Mononuclear cell (primary cell): ENCODE measurements at regions not wholly inside any gene's neighbourhood (a gene's known extent, or its start where the extent isn't known, plus 50 kb on each side); places are given as distances from the start of the nearest gene placed in this dataset.
"Not testable (repeated sequence)": the region's sequence is repeated elsewhere in the genome, so short reads cannot be mapped to it uniquely, and the experiment has no call there.

Source experiments
- H3K27me3 ChIP-seq: 2 replicates; pipeline ENCODE4 v1.6.0; 2011; ENCODE audit warnings: low read length, control low read depth; ENCODE audit not compliant: insufficient read depth
- H3K4me1 ChIP-seq: 2 replicates; pipeline ENCODE4 v1.5.1; 2011; ENCODE audit warnings: mild to moderate bottlenecking, low read length, control low read depth; ENCODE audit not compliant: insufficient read depth
- H3K4me3 ChIP-seq: 2 replicates; pipeline ENCODE4 v1.5.1; 2011; ENCODE audit warnings: mild to moderate bottlenecking, low read length, moderate library complexity
- H3K9me3 ChIP-seq: 2 replicates; pipeline ENCODE4 v1.5.1; 2011; ENCODE audit warnings: low read depth, mild to moderate bottlenecking, control low read depth, low read length

GRCh38 chr1:221558396-221558795 is 183.5 kb downstream of the DUSP10 start:
- Histone ChIP-seq H3K9me3 (no peaks in the 10 kb centered on the region), H3K4me3 (no peak overlapping the region), H3K27me3 (no peaks in the 10 kb centered on the region), H3K4me1 (no peaks in the 10 kb centered on the region)

GRCh38 chr1:221559911-221560310 is 182.0 kb downstream of the DUSP10 start:
- H3K4me3 ChIP-seq = no peak overlapping the region
- H3K4me1 ChIP-seq = no peaks in the 10 kb centered on the region
- no peaks in the 10 kb centered on the region for H3K27me3 ChIP-seq

GRCh38 chr1:221562542-221563475 is 179.1 kb downstream of the DUSP10 start:
- Histone ChIP-seq H3K4me3 (no peak overlapping the region), H3K9me3 (no peaks in the 10 kb centered on the region), H3K27me3 (no peaks in the 10 kb centered on the region), H3K4me1 (peaks cover 2% of the 10 kb centered on the region)

More at GRCh38 chr1:221559911-221560310, 182.0 kb downstream of the DUSP10 start:
- no peaks in the 10 kb centered on the region for H3K9me3 ChIP-seq

- Histone ChIP-seq H3K9me3 (no peaks in the 10 kb centered on the region), H3K4me3 (no peak overlapping the region), H3K4me1 (peaks cover 6% of the 10 kb centered on the region), H3K27me3 (no peaks in the 10 kb centered on the region)
Observed at GRCh38 chr1:221563476-221563921, 178.4 kb downstream of the DUSP10 start.

GRCh38 chr1:221564891-221565290 is 177.0 kb downstream of the DUSP10 start:
- H3K4me1 ChIP-seq = peaks cover 6% of the 10 kb centered on the region
- no peaks in the 10 kb centered on the region for H3K27me3 ChIP-seq
- H3K9me3 ChIP-seq = no peaks in the 10 kb centered on the region
- no peak overlapping the region for H3K4me3 ChIP-seq

- Histone ChIP-seq H3K4me3 (no peak overlapping the region), H3K9me3 (no peaks in the 10 kb centered on the region), H3K4me1 (peaks cover 6% of the 10 kb centered on the region), H3K27me3 (no peaks in the 10 kb centered on the region)
Observed at GRCh38 chr1:221565711-221566110, 176.2 kb downstream of the DUSP10 start.

- Histone ChIP-seq H3K4me1 (peaks cover 6% of the 10 kb centered on the region), H3K27me3 (no peaks in the 10 kb centered on the region), H3K4me3 (no peak overlapping the region), H3K9me3 (no peaks in the 10 kb centered on the region)
Observed at GRCh38 chr1:221567859-221568507, 173.9 kb downstream of the DUSP10 start.

- Histone ChIP-seq H3K4me1 (no peaks in the 10 kb centered on the region), H3K9me3 (no peaks in the 10 kb centered on the region), H3K4me3 (no peak overlapping the region), H3K27me3 (no peaks in the 10 kb centered on the region)
Observed at GRCh38 chr1:221573756-221574155, 168.1 kb downstream of the DUSP10 start.

- H3K4me3 ChIP-seq = no peak overlapping the region
- no peaks in the 10 kb centered on the region for H3K4me1 ChIP-seq
- no peaks in the 10 kb centered on the region for H3K27me3 ChIP-seq
- H3K9me3 ChIP-seq = no peaks in the 10 kb centered on the region
Observed at GRCh38 chr1:221574529-221574928, 167.4 kb downstream of the DUSP10 start.

GRCh38 chr1:221575605-221576004 is 166.3 kb downstream of the DUSP10 start:
- H3K27me3 ChIP-seq = no peaks in the 10 kb centered on the region
- no peak overlapping the region for H3K4me3 ChIP-seq
- no peaks in the 10 kb centered on the region for H3K9me3 ChIP-seq
- H3K4me1 ChIP-seq = no peaks in the 10 kb centered on the region

GRCh38 chr1:221576268-221576667 is 165.6 kb downstream of the DUSP10 start:
- H3K4me3 ChIP-seq = no peak overlapping the region
- no peaks in the 10 kb centered on the region for H3K4me1 ChIP-seq
- no peaks in the 10 kb centered on the region for H3K9me3 ChIP-seq
- H3K27me3 ChIP-seq = no peaks in the 10 kb centered on the region

- H3K27me3 ChIP-seq = no peaks in the 10 kb centered on the region
- no peak overlapping the region for H3K4me3 ChIP-seq
- H3K4me1 ChIP-seq = no peaks in the 10 kb centered on the region
- H3K9me3 ChIP-seq = no peaks in the 10 kb centered on the region
Observed at GRCh38 chr1:221583465-221583864, 158.4 kb downstream of the DUSP10 start.

GRCh38 chr1:221587013-221587412 is 154.9 kb downstream of the DUSP10 start:
- not testable (repeated sequence) for H3K4me1 ChIP-seq, H3K9me3 ChIP-seq, H3K4me3 ChIP-seq, H3K27me3 ChIP-seq

- H3K4me1 ChIP-seq, H3K4me3 ChIP-seq, H3K9me3 ChIP-seq, H3K27me3 ChIP-seq: not testable (repeated sequence)
Observed at GRCh38 chr1:221591250-221591649, 150.6 kb downstream of the DUSP10 start.

- no peak overlapping the region for H3K4me3 ChIP-seq
- no peaks in the 10 kb centered on the region for H3K27me3 ChIP-seq
- H3K9me3 ChIP-seq = no peaks in the 10 kb centered on the region
- H3K4me1 ChIP-seq = no peaks in the 10 kb centered on the region
Observed at GRCh38 chr1:221594576-221594975, 147.3 kb downstream of the DUSP10 start.
